DMS 273 (cell line): ENCODE measurements at regions not wholly inside any gene's neighbourhood (a gene's known extent, or its start where the extent isn't known, plus 50 kb on each side); places are given as distances from the start of the nearest gene placed in this dataset.
"Not testable (repeated sequence)": the region's sequence is repeated elsewhere in the genome, so short reads cannot be mapped to it uniquely, and the experiment has no call there.

Source experiments
- DNase-seq: peaks from one replicate; lab custom pipeline; 2025; ENCODE audit not compliant: unreplicated experiment; lab: John Stamatoyannopoulos, UW

DNA sequence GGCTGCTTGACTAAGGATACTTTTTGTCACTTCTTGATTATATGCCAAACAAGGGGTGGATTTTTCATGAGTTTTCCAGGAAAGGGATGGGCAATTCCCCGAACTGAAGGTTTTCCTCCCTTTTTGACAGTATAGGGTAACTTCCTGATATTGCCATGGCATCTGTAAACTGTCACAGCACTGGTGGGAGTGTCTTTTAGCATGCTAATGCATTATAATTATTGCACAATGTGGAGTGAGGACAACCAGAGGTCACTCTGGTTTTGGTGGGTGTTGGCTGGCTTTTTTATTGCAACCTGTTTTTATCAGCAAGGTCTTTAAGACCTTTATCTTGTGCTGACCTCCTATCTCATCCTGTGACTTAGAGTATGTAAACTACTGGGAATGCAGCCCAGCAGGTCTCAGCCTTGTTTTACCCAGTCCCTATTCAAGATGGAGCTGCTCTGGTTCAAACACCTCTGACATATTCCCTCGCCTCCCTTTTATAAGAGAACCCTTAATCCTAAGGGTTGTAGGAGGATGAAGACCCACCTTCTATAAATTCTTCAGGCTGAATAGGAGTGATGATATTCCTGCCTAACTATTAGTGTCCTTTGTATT is 471.2 kb downstream of the ATP23 start:
- no peak for DNase-seq

DNA sequence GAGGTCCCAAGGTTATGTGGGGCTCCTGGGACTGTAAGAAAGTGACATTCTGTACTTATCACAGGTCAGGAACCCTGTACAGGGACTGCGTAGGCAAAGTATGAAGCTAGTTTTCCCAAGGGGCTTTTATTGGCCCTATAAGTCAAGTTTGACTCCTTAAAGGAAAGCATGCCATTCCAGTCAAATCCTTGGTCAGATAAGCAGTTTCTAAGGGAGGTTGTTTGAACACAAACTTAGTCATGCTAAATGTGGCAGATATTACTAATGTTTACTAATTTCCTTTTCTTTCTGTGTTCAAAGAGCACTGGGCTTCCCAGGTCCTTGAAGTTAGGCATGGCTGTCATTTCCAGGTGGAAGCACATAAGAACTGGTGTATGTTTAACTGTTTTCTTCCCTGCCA is 472.4 kb downstream of the ATP23 start:
- DNase-seq: no peak

DNA sequence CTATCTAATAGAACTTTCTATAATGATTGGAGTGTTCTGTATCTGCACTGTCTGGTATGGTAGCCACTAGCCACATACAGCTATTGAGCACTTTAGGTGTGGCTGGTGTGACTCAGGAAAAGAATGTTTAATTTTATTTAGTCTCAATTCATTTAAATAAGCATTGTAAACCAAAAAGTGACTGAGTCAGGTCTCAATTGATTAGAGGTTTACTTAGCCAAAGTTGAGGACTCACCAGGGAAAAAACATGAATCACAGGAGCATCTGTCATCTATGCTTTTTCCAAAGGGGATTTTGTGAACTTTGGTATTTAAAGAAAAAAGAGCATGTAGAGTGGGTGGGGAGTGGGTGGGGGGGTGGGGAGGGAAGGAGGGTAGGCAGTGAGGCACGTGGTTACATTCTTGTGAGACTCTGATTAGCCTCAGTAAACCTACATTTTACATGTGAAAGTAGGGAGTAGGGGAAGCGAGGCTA is 473.1 kb downstream of the ATP23 start:
- DNase-seq: no peak

DNA sequence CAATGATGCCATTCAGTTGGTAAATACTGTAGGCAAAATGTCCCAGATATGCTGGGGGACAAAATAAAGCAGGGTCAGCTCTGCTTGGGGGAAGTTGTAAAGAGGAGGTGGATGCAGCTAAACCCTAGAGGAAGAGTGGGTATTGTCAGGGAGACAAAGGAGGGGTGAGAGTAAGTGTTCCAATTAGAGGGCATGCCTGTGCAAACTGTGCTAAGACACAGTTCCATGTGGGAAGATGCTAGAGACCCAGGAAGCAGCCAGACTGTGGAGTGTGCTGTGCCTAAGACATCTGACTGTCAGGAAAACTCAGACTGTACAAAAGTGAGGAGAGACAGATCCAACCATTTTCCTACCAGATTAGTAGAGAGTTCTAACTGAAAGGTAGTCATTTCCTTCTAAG is 474.3 kb downstream of the ATP23 start:
- no peak for DNase-seq

DNA sequence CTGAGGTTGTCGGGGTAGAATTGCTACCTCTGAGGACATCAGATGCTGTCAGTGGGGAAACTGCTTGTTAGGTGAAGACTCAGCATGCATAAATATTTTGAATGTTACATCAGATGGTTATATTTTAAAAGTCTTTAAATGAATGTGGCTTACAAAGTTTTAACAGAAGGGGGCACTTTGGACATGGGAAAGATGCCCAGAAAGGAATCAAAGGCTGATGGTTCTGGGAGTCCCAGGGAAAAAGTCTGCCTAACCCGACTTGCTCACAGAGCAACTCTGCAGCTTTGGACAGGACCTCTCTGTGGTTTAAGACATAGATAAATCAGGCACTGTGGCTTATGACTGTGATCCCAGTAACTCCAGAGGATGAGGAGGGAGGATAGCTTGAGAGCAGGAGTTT is 474.9 kb downstream of the ATP23 start:
- DNase-seq: peak; percentile 5

DNA sequence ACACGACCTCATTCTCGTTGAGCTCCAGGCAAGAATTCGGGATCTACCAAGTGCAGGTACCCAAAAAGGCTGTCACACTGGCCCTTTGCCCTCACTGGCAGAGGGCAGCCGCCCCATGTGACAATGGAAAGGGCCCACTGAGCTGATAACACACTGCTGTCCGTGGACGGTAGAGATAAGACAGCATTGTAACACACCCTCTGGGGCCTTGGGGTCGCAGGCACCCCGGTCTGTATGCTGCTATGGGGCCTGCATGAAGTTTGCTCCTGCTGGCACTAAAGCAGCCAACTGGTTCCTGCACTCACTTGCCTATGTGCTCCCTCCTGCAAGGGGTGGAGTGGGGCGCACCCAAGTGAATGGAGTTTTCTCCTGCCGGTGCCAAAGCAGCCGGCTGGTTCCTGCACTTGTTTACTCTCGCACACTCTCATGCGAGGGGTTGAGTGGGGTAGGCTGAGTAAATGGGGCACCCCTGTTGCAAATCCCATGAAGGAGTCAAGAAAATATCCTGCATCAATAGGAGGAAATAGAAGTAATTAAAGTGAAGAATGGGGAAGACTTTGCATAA is 477.9 kb downstream of the ATP23 start:
- no peak for DNase-seq

DNA sequence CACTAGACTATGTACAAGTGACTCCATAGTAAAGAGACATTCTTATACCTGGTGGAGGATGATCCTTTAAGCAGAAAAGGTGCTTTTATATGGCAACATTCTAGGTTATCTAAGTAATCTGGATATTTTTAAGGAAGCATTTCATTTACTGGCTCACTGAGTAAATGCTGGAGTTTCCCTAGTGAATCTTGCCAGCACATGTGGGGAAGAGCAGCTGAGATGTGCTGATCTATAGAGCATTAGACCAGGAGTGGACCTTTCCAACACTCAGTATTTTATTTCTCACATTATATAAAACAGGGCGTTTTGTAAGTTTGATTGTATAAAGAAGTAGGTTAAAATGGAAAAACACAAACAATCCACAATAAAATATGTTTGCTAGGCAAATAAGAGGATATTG is 478.5 kb downstream of the ATP23 start:
- DNase-seq: no peak

DNA sequence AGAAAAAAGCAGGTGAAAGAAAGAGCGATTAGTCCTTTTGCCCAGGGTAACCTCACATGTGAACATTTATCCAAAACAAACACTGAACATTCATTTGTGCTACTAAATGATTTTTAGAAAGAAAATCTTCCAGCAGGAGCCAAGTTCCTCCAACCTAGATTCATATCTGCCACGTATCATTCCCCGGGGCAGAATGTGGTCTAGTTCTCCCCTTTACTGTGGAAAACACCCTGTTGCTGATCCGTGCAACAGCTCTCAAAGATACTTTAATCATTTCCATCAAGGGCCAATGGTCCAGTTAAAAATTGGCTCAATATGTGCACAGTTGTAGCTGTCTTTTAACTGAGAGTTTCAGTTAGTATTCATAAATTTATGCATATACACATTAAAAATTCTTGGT is 479.1 kb downstream of the ATP23 start:
- no peak for DNase-seq

DNA sequence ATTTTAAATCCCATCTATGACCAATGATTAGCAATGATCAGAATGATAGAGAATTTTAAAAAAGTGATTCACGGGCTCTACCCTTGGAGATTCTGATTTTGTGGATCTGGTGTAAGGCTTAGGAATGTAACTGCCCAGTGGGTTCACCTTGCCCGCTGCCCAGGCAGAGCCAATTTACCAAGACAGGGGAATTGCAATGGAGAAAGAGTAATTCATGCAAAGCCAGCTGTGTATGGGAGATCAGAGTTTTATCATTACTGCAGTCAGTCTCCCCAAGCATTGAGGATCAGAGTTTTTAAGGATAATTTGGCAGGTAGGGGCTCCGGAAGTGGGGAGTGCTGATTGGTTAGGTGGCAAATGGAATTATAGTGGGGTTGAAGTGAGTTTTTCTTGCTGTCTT is 480.6 kb downstream of the ATP23 start:
- DNase-seq: no peak

DNA sequence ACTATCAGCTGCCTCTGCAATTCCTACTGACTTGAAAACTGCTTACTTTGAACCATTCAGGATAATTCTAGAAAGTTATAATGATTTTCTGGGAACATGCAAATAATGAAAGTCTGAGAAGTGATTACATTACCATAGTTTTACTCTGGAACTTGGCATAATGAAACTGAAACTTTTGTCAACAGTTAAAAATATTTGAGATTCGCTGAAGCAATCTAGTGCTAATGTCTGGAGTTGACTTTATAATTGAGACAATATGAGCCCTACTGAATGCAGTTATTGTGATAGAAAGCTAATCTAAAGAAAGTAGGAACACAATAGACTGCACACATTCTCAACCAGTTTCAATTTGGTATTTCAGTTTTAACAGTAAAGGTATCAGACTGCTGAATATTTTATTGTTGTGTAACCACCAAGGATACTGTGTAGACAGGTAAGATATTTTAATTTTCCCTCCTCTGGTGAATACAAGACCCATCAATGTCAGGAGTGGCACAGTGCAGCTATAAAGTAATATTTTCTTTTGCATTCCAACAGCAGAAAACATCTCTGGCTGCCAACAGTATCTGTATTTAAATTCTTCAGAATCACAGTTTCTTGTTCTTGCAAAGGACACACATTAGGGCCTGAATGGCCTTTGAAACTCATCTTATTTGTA is 483.5 kb downstream of the ATP23 start:
- DNase-seq: no peak

DNA sequence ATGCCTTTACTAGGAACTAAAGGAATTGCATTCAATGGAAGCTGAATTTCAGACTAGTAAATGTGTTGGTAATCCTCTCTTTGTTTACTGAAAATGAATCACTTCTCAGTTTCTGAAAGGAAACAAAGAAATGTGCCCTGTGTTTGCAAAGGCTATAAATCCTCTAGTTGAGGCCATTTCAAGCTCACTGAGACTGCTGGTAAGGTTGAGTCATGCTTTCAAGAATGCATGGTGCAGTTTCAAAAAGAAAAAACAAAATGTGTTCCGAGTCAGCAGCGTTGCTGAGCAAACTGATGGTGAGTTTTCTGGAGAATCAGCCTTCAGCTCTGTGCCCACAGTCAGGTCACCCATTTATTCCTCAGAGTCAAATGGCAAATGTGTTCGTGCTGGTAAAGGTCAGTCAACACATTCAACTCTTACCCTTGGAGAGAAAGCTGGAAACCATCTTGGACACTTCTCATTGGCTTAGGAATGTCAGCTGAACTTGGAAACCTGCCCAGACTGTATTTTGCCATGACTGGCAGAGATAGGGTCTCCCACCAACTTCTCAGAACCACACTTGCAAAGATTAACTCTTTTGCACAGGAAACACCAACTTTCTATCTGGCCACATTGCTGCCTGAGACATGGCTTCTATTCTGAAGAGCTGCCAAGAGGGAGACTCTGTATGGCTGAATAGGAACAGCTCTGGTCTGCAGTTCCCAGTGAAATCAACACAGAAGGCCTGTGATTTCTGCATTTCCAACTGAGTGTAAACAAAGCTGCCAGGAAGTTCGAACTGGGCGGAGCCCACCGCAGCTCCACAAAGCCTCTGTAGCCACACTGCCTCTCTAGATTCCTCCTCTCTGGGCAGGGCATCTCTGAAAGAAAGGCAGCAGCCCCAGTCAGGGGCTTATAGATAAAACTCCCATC is 484.4 kb downstream of the ATP23 start:
- DNase-seq: peak; percentile 48

DNA sequence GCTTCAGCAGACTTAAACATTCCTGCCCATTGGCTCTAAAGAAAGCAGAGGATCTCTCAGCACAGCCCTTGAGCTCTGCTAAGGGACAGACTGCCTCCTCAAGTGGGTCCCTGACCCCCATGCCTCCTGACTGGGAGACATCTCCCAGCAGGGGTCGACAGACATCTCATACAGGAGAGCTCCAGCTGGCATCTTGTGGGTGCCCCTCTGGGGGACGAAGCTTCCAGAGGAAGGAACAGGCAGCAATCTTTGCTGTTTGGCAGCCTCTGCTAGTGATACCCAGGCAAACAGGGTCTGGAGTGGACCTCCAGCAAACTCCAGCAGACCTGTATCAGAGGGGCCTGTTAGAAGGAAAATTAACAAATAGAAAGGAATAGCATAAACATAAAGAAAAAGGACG is 485.1 kb downstream of the ATP23 start:
- not testable (repeated sequence) for DNase-seq

DNA sequence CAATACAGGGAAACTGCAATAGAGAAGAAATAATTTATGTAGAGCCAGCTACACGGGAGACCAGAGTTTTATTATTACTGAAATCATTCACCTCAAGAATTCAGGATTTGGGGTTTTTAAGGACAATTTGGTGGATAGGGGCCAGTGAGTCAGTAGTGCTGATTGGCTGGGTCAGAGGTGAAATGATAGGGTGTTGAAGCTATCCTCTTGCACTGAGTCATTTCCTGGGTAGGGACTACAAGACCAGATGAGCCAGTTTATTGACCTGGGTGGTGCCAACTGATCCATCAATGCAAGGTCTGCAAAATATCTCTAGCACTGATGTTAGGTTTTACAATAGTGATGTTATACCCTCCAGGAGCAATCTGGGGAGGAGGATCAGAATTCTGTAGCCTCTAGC is 486.3 kb downstream of the LRIG3 start:
- no peak for DNase-seq

DNA sequence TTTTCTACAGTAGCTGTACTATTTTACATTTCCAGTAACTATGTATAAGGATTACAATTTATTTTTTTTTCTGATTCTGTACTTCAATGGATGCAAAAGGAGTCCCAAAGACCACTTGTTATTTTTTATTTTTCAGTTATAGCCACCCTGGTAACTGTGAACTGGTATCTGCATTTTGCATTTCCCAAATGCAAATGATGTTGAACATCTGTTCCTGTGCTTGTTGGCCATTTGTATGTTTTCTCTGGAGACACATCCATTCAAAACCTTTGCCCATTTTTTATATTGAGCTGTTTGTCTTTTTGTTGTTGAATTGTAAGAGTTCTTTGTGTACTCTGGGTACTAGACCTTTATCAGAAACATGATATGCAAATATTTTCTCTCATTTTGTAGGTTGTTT is 485.6 kb downstream of the LRIG3 start:
- DNase-seq: peak; percentile 52

DNA sequence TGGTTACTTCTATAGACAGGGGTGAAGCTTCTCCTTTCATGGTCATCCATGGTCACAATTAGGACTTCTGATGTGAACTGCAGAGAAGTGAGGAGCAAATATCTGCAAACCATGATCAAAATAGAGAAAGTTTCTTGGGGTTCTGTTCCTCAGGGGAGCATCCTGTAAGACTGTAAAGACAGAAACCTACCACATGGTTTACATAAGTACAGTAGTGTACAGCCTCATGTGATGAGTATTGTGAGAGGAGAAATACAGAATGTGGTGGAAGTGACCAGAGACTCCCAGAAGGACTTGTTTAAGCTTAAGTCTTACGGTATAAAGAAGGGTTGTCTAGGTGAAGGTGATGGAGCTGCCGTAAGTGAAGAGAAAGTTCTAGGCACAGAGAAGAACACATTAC is 484.7 kb downstream of the LRIG3 start:
- DNase-seq: no peak

DNA sequence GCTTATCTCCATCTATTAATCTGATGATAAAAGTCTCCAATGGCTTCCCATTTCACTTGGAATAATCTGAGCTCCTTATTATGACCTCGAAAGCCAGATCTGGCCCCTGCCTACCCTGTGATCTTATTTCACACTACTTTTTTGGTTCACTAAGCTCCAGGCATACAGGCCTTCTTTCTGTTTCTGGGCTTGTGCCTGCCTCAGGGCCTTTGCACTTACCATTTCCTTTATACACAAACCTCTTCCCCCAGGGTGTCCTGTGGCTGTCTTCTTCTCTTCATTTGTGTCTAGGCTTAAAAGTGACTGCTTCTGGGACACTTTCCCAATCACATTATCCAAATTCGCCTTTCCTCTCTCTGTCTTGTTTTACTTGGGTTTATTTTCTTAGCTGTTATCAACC is 478.8 kb downstream of the LRIG3 start:
- DNase-seq: no peak

DNA sequence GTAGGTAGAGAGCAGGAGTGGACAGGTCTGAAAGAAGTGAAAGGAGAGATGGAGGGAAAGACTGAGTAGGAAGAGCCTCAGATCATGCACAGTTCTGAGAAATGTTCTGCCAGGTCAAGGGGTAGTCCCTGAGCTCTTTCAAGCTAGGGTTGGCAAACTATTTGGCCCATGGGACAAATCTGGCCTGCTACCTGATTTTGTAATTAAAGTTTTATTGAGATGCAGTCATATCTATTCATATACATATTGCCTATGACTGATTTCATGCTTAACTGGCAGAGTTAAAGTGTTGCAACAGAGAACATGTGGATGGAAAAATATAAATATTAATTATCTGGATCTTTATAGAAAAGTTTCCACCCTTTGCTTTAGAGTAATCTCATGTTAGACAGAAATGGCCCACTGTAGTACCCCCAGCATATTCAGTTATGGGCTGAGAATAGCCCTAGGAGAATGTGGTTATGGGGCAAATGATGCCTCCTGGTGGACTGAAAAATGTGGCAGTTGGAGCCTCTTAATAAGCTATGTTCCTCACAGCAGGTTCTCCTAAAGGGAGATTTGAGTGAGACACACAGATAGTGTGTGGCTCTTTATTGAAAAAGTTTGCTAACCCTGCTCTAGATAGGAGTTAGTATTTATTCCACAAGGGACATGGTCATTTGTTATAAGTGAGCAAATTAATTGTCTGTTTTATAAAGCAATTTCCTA is 476.9 kb downstream of the LRIG3 start:
- DNase-seq: peak; percentile 35

DNA sequence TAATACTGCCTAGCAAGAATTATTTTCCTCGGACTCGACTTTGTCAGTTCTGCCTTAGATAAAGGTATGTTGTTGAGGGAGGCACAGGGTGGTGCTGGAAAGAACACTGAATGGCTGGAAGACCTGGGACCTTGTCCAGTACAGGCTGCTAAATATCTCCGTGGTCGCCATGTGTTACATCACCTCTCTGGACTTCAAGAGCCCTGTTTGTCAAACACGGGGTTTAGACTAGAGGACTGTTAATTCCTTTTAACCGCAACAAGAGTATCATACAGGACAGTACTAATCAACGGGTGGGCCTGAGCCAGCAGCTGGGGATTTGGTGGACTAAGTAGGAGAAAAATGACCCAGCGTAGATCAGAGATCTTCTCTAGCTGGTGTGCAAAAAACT is 476.3 kb downstream of the LRIG3 start:
- DNase-seq: no peak

DNA sequence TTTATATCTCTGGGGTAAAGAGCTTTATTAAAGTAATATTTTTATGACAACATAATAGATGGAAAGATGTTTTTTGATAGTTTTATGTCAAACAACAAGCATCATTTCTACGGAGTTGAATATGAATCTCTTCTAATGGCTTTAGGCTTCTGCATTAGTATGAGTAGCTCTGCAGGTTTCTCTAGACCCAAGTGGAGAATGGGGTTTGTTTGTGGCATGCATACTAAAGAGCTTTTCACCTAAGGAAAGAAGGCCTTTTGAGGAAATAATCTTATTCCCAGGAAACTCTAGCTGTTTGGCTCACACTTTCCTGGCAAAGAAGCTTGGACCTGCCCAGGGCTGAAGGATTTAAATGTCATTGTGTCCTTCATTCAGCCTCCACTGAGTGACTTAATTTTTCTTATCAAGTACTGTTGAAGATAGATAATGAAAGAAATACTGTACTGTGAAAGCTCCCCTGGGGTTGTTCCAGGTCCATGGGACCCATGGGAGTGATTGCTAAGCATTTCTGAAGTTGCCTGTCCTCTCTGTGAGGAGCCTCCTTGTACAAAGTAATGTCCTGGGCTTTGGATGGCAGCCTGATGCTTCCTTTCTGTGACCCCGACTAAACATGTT is 469.3 kb downstream of the LRIG3 start:
- DNase-seq: no peak

DNA sequence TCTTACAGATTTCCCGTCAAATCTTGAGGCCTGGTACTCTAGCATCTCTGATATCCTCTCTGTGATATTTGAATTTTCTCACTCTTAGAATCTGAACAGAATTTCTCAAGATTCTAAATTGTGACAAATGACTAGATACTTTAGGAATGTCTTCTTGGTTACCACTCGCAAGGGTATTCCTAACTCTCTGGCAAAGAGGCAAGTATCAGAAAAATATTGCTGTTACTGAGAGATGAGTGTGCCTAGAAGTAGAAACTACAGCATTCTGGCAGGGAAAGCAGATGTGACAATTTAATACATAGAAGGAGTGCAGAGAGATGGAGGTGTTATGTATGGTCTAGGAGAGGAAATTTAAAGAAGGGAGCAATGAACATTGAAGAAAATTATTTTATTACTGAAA is 467.8 kb downstream of the LRIG3 start:
- no peak for DNase-seq

DNA sequence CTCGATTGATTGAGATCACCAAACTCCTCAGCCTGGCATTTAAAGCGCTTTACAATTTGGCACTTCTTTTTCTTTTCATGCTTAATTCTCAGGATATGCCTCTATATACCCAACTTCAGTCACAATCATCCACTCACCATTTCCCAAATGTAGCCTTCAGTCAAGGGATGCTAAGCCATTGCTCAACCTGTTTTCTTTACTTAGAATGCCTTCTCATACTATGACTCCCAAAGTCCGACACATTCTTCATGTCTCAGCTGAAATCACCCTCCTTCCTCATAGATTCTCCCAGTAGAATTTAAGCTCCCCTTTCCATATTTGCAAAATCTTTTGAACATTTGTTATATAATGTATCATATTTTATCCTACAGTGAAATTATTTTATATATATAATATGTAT is 467.0 kb downstream of the LRIG3 start:
- no peak for DNase-seq
